ENCODE measurements at regions not wholly inside any gene's neighbourhood (a gene's known extent, or its start where the extent isn't known, plus 50 kb on each side); places are given as distances from the start of the nearest gene placed in this dataset.

DNA sequence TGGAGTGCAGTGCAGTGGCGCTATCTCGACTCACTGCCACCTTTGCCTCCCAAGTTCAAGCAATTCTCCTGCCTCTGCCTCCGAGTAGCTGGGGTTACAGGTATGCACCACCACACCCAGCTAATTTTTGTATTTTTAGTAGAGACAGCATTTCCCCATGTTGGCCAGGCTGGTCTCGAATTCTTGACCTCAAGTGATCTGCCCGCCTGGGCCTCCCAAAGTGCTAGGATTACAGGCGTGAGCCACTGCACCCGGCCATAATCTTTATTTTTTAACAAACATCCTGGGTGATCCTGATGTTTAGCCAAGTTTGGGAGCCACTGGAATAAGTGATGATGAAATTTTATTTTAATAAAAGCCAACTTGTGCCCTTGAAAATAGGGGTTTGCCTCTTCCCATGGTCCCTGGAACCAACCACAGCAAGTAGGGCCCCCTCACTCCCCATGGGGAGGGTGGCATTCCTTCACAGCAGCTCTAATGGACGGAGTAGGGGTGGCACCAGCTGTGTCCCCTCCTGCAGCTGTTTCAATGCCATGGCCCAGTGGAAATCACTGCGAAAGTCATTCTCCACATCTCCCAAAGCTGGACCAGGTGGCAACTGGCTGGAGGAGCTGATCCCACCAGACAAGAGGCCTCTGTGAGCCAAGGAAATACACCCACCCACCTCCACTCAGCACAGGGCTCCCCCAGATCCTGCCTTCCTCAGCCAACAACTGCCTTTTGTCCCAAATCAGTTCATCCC is 194.8 kb downstream of the ZFP36L2 start:
- TF ChIP-seq TCF12 (IDR thresholded peaks at IDR 0.05; ENCODE audit: low read depth) (no peak), NFIC (IDR thresholded peaks at IDR 0.05) (no peak), CREB1 (IDR thresholded peaks at IDR 0.05; ENCODE audit: low read depth) (no peak), RAD21 (IDR thresholded peaks at IDR 0.05; ENCODE audit: low read depth) (no peak), TEAD4 (IDR thresholded peaks at IDR 0.05) (no peak), ZBTB7A (IDR thresholded peaks at IDR 0.05; ENCODE audit: low read depth) (no peak), EP300 (IDR thresholded peaks at IDR 0.05; ENCODE audit: borderline replicate concordance) (no peak), CEBPB (IDR thresholded peaks at IDR 0.05) (no peak), FOXM1 (IDR thresholded peaks at IDR 0.05; ENCODE audit: borderline replicate concordance, low read depth) (no peak), TAF1 (IDR thresholded peaks at IDR 0.05; ENCODE audit: low read depth) (no peak), YY1 (IDR thresholded peaks at IDR 0.05; ENCODE audit: low read depth) (no peak), EGR1 (IDR thresholded peaks at IDR 0.05) (no peak)
- TF ChIP-seq, protein P1, sequence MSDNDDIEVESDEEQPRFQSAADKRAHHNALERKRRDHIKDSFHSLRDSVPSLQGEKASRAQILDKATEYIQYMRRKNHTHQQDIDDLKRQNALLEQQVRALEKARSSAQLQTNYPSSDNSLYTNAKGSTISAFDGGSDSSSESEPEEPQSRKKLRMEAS (IDR thresholded peaks at IDR 0.05) = no peak
- TF ChIP-seq, protein P2, sequence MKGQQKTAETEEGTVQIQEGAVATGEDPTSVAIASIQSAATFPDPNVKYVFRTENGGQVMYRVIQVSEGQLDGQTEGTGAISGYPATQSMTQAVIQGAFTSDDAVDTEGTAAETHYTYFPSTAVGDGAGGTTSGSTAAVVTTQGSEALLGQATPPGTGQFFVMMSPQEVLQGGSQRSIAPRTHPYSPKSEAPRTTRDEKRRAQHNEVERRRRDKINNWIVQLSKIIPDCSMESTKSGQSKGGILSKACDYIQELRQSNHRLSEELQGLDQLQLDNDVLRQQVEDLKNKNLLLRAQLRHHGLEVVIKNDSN (IDR thresholded peaks at IDR 0.05) = no peak
- TF ChIP-seq, protein P3, sequence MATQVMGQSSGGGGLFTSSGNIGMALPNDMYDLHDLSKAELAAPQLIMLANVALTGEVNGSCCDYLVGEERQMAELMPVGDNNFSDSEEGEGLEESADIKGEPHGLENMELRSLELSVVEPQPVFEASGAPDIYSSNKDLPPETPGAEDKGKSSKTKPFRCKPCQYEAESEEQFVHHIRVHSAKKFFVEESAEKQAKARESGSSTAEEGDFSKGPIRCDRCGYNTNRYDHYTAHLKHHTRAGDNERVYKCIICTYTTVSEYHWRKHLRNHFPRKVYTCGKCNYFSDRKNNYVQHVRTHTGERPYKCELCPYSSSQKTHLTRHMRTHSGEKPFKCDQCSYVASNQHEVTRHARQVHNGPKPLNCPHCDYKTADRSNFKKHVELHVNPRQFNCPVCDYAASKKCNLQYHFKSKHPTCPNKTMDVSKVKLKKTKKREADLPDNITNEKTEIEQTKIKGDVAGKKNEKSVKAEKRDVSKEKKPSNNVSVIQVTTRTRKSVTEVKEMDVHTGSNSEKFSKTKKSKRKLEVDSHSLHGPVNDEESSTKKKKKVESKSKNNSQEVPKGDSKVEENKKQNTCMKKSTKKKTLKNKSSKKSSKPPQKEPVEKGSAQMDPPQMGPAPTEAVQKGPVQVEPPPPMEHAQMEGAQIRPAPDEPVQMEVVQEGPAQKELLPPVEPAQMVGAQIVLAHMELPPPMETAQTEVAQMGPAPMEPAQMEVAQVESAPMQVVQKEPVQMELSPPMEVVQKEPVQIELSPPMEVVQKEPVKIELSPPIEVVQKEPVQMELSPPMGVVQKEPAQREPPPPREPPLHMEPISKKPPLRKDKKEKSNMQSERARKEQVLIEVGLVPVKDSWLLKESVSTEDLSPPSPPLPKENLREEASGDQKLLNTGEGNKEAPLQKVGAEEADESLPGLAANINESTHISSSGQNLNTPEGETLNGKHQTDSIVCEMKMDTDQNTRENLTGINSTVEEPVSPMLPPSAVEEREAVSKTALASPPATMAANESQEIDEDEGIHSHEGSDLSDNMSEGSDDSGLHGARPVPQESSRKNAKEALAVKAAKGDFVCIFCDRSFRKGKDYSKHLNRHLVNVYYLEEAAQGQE (IDR thresholded peaks at IDR 0.05; ENCODE audit: low read depth) = no peak

DNA sequence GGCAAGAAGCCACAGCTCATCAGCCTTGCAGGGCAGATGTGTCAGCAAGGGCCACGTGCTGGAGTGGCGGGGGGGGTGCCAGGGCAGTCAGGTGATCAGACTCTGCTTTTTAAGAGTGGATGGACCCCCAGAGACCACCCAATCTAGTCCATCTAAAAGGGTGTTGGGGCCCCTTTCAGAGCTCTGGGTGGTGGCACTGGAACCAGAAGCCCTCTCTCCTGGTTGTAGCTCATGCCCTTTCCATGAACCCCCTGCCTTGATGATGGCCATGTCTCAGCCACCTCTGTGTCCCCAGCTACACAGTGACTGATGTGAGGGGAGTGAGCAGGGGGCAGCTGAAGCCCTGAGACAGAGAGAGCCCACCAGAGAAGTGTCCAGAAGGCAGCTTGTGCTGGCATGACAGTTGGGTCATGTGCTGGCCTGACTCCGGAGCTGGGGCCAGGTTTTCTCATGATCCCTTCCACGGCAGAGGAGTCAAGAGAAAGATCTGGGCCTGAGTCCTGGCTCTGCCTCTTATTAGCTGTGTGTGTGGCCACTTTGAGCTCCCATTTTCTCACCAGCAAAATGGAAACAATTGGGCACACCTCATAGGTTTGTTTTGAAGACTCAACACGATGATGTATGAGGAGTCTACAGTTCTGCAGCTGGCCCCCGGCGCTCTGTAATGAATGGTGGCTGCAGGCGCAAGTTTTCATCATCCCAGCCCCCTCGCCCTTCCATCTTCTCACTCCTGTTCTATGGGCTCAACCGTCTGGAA is 195.7 kb downstream of the ZFP36L2 start:
- TF ChIP-seq CREB1 (IDR thresholded peaks at IDR 0.05; ENCODE audit: low read depth) = no peak
- TF ChIP-seq YY1 (IDR thresholded peaks at IDR 0.05; ENCODE audit: low read depth) = no peak
- TF ChIP-seq RAD21 (IDR thresholded peaks at IDR 0.05; ENCODE audit: low read depth) = no peak
- TF ChIP-seq, protein P2 (IDR thresholded peaks at IDR 0.05) = no peak
- TF ChIP-seq CEBPB (IDR thresholded peaks at IDR 0.05) = no peak
- no peak for TF ChIP-seq ZBTB7A (IDR thresholded peaks at IDR 0.05; ENCODE audit: low read depth)
- TF ChIP-seq EGR1 (IDR thresholded peaks at IDR 0.05) = no peak
- TF ChIP-seq EP300 (IDR thresholded peaks at IDR 0.05; ENCODE audit: borderline replicate concordance) = no peak
- no peak for TF ChIP-seq TCF12 (IDR thresholded peaks at IDR 0.05; ENCODE audit: low read depth)
- TF ChIP-seq, protein P1 (IDR thresholded peaks at IDR 0.05) = no peak
- TF ChIP-seq FOXM1 (IDR thresholded peaks at IDR 0.05; ENCODE audit: borderline replicate concordance, low read depth) = no peak
- no peak for TF ChIP-seq NFIC (IDR thresholded peaks at IDR 0.05)
- no peak for TF ChIP-seq TAF1 (IDR thresholded peaks at IDR 0.05; ENCODE audit: low read depth)
- TF ChIP-seq, protein P3 (IDR thresholded peaks at IDR 0.05; ENCODE audit: low read depth) = no peak
- TF ChIP-seq TEAD4 (IDR thresholded peaks at IDR 0.05) = no peak

DNA sequence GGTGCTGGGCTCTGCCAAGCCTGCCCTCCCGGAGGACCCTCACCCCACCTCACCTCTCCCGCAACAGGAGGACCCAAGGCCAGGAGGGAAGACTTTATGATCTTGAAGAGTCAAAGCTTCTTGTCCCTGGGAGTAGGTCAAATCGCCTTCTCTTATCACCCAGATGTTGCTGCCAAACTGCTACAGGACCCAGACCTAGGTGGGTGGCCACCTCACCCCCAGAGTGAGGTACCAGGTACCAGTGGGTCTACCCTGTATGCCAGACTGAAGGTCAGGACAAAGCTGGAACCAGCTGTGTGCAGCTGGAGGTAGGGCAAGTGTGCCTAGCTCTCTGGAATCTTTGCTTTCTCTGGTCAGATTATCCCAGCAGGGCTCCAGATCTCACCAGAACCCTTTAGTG is 197.2 kb downstream of the ZFP36L2 start:
- TF ChIP-seq TCF12 (IDR thresholded peaks at IDR 0.05; ENCODE audit: low read depth) (no peak), FOXM1 (IDR thresholded peaks at IDR 0.05; ENCODE audit: borderline replicate concordance, low read depth) (no peak), CREB1 (IDR thresholded peaks at IDR 0.05; ENCODE audit: low read depth) (no peak), YY1 (IDR thresholded peaks at IDR 0.05; ENCODE audit: low read depth) (no peak), ZBTB7A (IDR thresholded peaks at IDR 0.05; ENCODE audit: low read depth) (no peak), RAD21 (IDR thresholded peaks at IDR 0.05; ENCODE audit: low read depth) (no peak), TEAD4 (IDR thresholded peaks at IDR 0.05) (no peak), EGR1 (IDR thresholded peaks at IDR 0.05) (no peak), NFIC (IDR thresholded peaks at IDR 0.05) (no peak), TAF1 (IDR thresholded peaks at IDR 0.05; ENCODE audit: low read depth) (no peak), EP300 (IDR thresholded peaks at IDR 0.05; ENCODE audit: borderline replicate concordance) (no peak), CEBPB (IDR thresholded peaks at IDR 0.05) (no peak)
- TF ChIP-seq, protein P2 (IDR thresholded peaks at IDR 0.05) = no peak
- TF ChIP-seq, protein P1 (IDR thresholded peaks at IDR 0.05) = no peak
- TF ChIP-seq, protein P3 (IDR thresholded peaks at IDR 0.05; ENCODE audit: low read depth) = no peak

Data from Ishikawa (cell line).